Stimulated activated CD8-positive, alpha-beta memory T cell treated with anti-CD3 and anti-CD28 coated beads, Interleukin-12 subunit alpha, Interleukin-12 subunit beta, amount 100 ng/mL, for 24 hours (primary cell): ENCODE measurements at regions not wholly inside any gene's neighbourhood (a gene's known extent, or its start where the extent isn't known, plus 50 kb on each side); places are given as distances from the start of the nearest gene placed in this dataset.
"Not testable (repeated sequence)": the region's sequence is repeated elsewhere in the genome, so short reads cannot be mapped to it uniquely, and the experiment has no call there.

Experiments used
- DNase-seq: peaks from one replicate; pipeline ENCODE4 v3.0.0-alpha.2; 2020; ENCODE audit errors: extremely low read depth

GRCh38 chr6:141580131-141580530 lies 552.6 kb upstream of the GJE1 start:
- no peak for DNase-seq

- no peak for DNase-seq
Measured at GRCh38 chr6:141576751-141577150, 556.0 kb upstream of the GJE1 start.

- DNase-seq: no peak
Measured at GRCh38 chr6:141562851-141563763, 569.6 kb upstream of the GJE1 start.

- DNase-seq: no peak
Measured at GRCh38 chr6:141562186-141562811, 570.4 kb upstream of the GJE1 start.

- DNase-seq: no peak
Measured at GRCh38 chr6:141561154-141561553, 571.6 kb upstream of the GJE1 start.

- no peak for DNase-seq
Measured at GRCh38 chr6:141552463-141552862, 580.3 kb upstream of the GJE1 start.

GRCh38 chr6:141552031-141552430 lies 580.7 kb upstream of the GJE1 start:
- no peak for DNase-seq

- no peak for DNase-seq
Measured at GRCh38 chr6:141551318-141551717, 581.4 kb upstream of the GJE1 start.

GRCh38 chr6:141550471-141550870 lies 582.3 kb upstream of the GJE1 start:
- DNase-seq: no peak

- DNase-seq: no peak
Measured at GRCh38 chr6:141548966-141549365, 583.8 kb upstream of the GJE1 start.

GRCh38 chr6:141541581-141542324 lies 591.0 kb upstream of the GJE1 start:
- no peak for DNase-seq

GRCh38 chr6:141540207-141540606 lies 592.5 kb upstream of the GJE1 start:
- no peak for DNase-seq

- DNase-seq: no peak
Measured at GRCh38 chr6:141539617-141540016, 593.1 kb upstream of the GJE1 start.

GRCh38 chr6:141532211-141532610 lies 600.5 kb upstream of the GJE1 start:
- DNase-seq: no peak

- DNase-seq: no peak
Measured at GRCh38 chr6:141531040-141531439, 601.7 kb upstream of the GJE1 start.

GRCh38 chr6:141528596-141528995 lies 604.1 kb upstream of the GJE1 start:
- no peak for DNase-seq

GRCh38 chr6:141526985-141527384 lies 605.7 kb upstream of the GJE1 start:
- no peak for DNase-seq

GRCh38 chr6:141521440-141521839 lies 611.3 kb upstream of the GJE1 start:
- DNase-seq: no peak

- no peak for DNase-seq
Measured at GRCh38 chr6:141513830-141514229, 618.9 kb upstream of the GJE1 start.

- DNase-seq: no peak
Measured at GRCh38 chr6:141510803-141511202, 621.9 kb upstream of the GJE1 start.

GRCh38 chr6:141506062-141506461 lies 626.7 kb upstream of the GJE1 start:
- not testable (repeated sequence) for DNase-seq

- not testable (repeated sequence) for DNase-seq
Measured at GRCh38 chr6:141504318-141504717, 628.4 kb upstream of the GJE1 start.

GRCh38 chr6:141501616-141502015 lies 631.1 kb upstream of the GJE1 start:
- DNase-seq: no peak
